B cell (primary cell): ENCODE measurements at regions not wholly inside any gene's neighbourhood (a gene's known extent, or its start where the extent isn't known, plus 50 kb on each side); places are given as distances from the start of the nearest gene placed in this dataset.

Source experiments
- EZH2 ChIP-seq: IDR thresholded peaks from 2 replicates; pipeline ENCODE4 v1.6.1; 2012; ENCODE audit warnings: borderline replicate concordance, low read depth, mild to moderate bottlenecking, moderate library complexity, low read length; ENCODE audit not compliant: insufficient read depth, poor library complexity, severe bottlenecking
- TF ChIP-seq, protein P1 (sequence below): fragments of 200-600 bp; IDR thresholded peaks from one replicate; pipeline ENCODE4 v1.8.0; 2022; ENCODE audit warnings: antibody characterized with exemption, mild to moderate bottlenecking

DNA sequence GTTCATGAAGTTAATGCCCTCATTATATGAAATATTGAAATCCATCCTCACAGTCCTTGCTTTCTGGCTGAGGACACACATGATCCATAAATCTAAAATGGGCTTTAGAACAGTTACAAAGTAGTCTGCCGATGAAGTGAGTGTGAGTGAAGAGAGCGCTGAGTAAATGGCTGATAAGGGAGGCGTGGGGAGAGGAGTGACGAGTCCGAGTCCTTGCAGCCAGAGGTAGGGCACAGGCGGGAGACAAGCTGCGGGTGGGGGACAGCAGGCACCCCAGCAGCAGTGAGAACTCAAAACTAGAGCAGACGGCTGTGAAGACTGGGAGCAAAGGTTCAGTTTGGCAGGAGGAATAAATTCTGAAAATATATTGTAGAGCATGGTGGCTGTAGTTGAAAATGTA, 140.1 kb upstream of the ATP2B1 start:
- TF ChIP-seq, protein P1, sequence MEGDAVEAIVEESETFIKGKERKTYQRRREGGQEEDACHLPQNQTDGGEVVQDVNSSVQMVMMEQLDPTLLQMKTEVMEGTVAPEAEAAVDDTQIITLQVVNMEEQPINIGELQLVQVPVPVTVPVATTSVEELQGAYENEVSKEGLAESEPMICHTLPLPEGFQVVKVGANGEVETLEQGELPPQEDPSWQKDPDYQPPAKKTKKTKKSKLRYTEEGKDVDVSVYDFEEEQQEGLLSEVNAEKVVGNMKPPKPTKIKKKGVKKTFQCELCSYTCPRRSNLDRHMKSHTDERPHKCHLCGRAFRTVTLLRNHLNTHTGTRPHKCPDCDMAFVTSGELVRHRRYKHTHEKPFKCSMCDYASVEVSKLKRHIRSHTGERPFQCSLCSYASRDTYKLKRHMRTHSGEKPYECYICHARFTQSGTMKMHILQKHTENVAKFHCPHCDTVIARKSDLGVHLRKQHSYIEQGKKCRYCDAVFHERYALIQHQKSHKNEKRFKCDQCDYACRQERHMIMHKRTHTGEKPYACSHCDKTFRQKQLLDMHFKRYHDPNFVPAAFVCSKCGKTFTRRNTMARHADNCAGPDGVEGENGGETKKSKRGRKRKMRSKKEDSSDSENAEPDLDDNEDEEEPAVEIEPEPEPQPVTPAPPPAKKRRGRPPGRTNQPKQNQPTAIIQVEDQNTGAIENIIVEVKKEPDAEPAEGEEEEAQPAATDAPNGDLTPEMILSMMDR, result no peak
- no peak for TF ChIP-seq EZH2
